H1 (cell line): ENCODE measurements at regions not wholly inside any gene's neighbourhood (a gene's known extent, or its start where the extent isn't known, plus 50 kb on each side); places are given as distances from the start of the nearest gene placed in this dataset.

Experiments used
- TAF7 ChIP-seq: optimal IDR thresholded peaks from 2 replicates; pipeline ENCODE3; 2011; ENCODE audit warnings: low read depth, mild to moderate bottlenecking, inconsistent platforms, low read length, moderate library complexity, borderline replicate concordance
- TF ChIP-seq, protein P1 (sequence below): IDR thresholded peaks from 2 replicates; pipeline ENCODE4 v1.6.1; 2012; ENCODE audit warnings: inconsistent platforms

GRCh38 chr13:73286177-73286576 lies 227.4 kb downstream of the KLF5 start (continued):
- TF ChIP-seq, protein P1, sequence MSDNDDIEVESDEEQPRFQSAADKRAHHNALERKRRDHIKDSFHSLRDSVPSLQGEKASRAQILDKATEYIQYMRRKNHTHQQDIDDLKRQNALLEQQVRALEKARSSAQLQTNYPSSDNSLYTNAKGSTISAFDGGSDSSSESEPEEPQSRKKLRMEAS, result no peak
- no peak for TF ChIP-seq TAF7
